Neural progenitor cell (in vitro differentiated cells): ENCODE measurements at regions not wholly inside any gene's neighbourhood (a gene's known extent, or its start where the extent isn't known, plus 50 kb on each side); places are given as distances from the start of the nearest gene placed in this dataset.

Experiments
- DNase-seq: peaks from one replicate; pipeline ENCODE4 v3.0.0-alpha.2; 2016; ENCODE audit warnings: low spot score
- H2AFZ ChIP-seq: fragments of 200-600 bp; sonication (generic); replicated peaks from 2 replicates; pipeline ENCODE4 v1.6.1; 2016; ENCODE audit warnings: antibody characterized with exemption
- H3F3A ChIP-seq: fragments of 200-600 bp; sonication (generic); 2 replicates; pipeline ENCODE4 v1.6.1; 2016; ENCODE audit warnings: antibody characterized with exemption, low read depth
- H3K27ac ChIP-seq: fragments of 200-600 bp; sonication (generic); 2 replicates; pipeline ENCODE4 v1.5.1; 2016; ENCODE audit warnings: mild to moderate bottlenecking
- H3K27me3 ChIP-seq: fragments of 200-600 bp; sonication (generic); 2 replicates; pipeline ENCODE4 v1.6.1; 2016; ENCODE audit warnings: mild to moderate bottlenecking, moderate library complexity
- H3K36me3 ChIP-seq: fragments of 200-600 bp; sonication (generic); 2 replicates; pipeline ENCODE4 v1.5.1; 2016
- H3K4me1 ChIP-seq: fragments of 200-600 bp; sonication (generic); 2 replicates; pipeline ENCODE4 v1.6.1; 2016; ENCODE audit warnings: mixed run types
- H3K4me2 ChIP-seq: fragments of 200-600 bp; sonication (generic); 2 replicates; pipeline ENCODE4 v1.6.1; 2016
- H3K4me3 ChIP-seq: fragments of 200-600 bp; sonication (generic); 2 replicates; pipeline ENCODE4 v1.5.1; 2016
- H3K79me2 ChIP-seq: fragments of 200-600 bp; sonication (generic); 2 replicates; pipeline ENCODE4 v1.6.1; 2016; ENCODE audit warnings: low read depth
- H3K9ac ChIP-seq: fragments of 200-600 bp; sonication (generic); 2 replicates; pipeline ENCODE4 v1.6.1; 2016
- H3K9me3 ChIP-seq: fragments of 200-600 bp; sonication (generic); 2 replicates; pipeline ENCODE4 v1.5.1; 2016; ENCODE audit warnings: low read depth
- H4K20me1 ChIP-seq: fragments of 200-600 bp; sonication (generic); 2 replicates; pipeline ENCODE4 v1.6.1; 2016; ENCODE audit warnings: low read depth
- H3K27ac Mint-ChIP-seq: 3 replicates; pipeline ENCODE4 v1.8.0; 2021; ENCODE audit warnings: mixed read lengths
- H3K27me3 Mint-ChIP-seq: 2 replicates; pipeline ENCODE4 v1.8.0; 2022; ENCODE audit warnings: low read depth, mild to moderate bottlenecking, inconsistent platforms, moderate library complexity, mixed read lengths; ENCODE audit not compliant: insufficient read depth
- H3K36me3 Mint-ChIP-seq: 3 replicates; pipeline ENCODE4 v1.8.0; 2021; ENCODE audit warnings: mixed read lengths
- H3K4me1 Mint-ChIP-seq: 3 replicates; pipeline ENCODE4 v1.8.0; 2021; ENCODE audit warnings: mixed read lengths
- H3K4me3 Mint-ChIP-seq: 3 replicates; pipeline ENCODE4 v1.8.0; 2021; ENCODE audit warnings: mild to moderate bottlenecking, moderate library complexity, mixed read lengths
- H3K9me3 Mint-ChIP-seq: 3 replicates; pipeline ENCODE4 v1.8.0; 2020; ENCODE audit warnings: mixed read lengths
- EZH2 ChIP-seq: fragments of 200-600 bp; sonication (generic); IDR thresholded peaks from 2 replicates; pipeline ENCODE4 v1.6.1; 2017; ENCODE audit warnings: antibody characterized with exemption, mild to moderate bottlenecking, moderate library complexity
- EZH2phosphoT487 ChIP-seq: fragments of 200-600 bp; sonication (generic); IDR thresholded peaks from 2 replicates; pipeline ENCODE4 v1.6.1; 2017; ENCODE audit warnings: antibody characterized with exemption
- TF ChIP-seq, protein P1 (sequence below): fragments of 200-600 bp; sonication (generic); IDR thresholded peaks from 2 replicates; pipeline ENCODE4 v1.5.1; 2017; ENCODE audit warnings: antibody characterized with exemption, mild to moderate bottlenecking

- TF ChIP-seq, protein P1, sequence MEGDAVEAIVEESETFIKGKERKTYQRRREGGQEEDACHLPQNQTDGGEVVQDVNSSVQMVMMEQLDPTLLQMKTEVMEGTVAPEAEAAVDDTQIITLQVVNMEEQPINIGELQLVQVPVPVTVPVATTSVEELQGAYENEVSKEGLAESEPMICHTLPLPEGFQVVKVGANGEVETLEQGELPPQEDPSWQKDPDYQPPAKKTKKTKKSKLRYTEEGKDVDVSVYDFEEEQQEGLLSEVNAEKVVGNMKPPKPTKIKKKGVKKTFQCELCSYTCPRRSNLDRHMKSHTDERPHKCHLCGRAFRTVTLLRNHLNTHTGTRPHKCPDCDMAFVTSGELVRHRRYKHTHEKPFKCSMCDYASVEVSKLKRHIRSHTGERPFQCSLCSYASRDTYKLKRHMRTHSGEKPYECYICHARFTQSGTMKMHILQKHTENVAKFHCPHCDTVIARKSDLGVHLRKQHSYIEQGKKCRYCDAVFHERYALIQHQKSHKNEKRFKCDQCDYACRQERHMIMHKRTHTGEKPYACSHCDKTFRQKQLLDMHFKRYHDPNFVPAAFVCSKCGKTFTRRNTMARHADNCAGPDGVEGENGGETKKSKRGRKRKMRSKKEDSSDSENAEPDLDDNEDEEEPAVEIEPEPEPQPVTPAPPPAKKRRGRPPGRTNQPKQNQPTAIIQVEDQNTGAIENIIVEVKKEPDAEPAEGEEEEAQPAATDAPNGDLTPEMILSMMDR = no peak
- TF ChIP-seq EZH2phosphoT487 (no peak), EZH2 (no peak)
- H3K4me1 Mint-ChIP-seq = peaks cover 15% of the 10 kb centered on the region
- no peaks in the 10 kb centered on the region for H3F3A ChIP-seq
- H3K79me2 ChIP-seq = no peaks in the 10 kb centered on the region
- H2AFZ ChIP-seq = no peak overlapping the region
- no peaks in the 10 kb centered on the region for H3K36me3 Mint-ChIP-seq
- peaks cover 24% of the 10 kb centered on the region for H3K9me3 Mint-ChIP-seq
- H3K9me3 ChIP-seq = no peaks in the 10 kb centered on the region
- H3K27ac ChIP-seq = no peak overlapping the region
- no peak overlapping the region for H3K9ac ChIP-seq
- peaks cover 2% of the 10 kb centered on the region for H3K27me3 Mint-ChIP-seq
- H3K4me1 ChIP-seq = peaks cover 3% of the 10 kb centered on the region
- H4K20me1 ChIP-seq = no peaks in the 10 kb centered on the region
- no peaks in the 10 kb centered on the region for H3K27me3 ChIP-seq
- no peak overlapping the region for H3K4me3 Mint-ChIP-seq
- H3K4me2 ChIP-seq = no peak overlapping the region
- H3K27ac Mint-ChIP-seq = no peak overlapping the region
- no peak for DNase-seq
- H3K4me3 ChIP-seq = no peak overlapping the region
- no peaks in the 10 kb centered on the region for H3K36me3 ChIP-seq
Measured at GRCh38 chr2:150379166-150379565, 108.3 kb downstream of the RND3 start.

- H3K9ac ChIP-seq = no peak overlapping the region
- no peaks in the 10 kb centered on the region for H4K20me1 ChIP-seq
- H3K27me3 ChIP-seq = no peaks in the 10 kb centered on the region
- DNase-seq = no peak
- H3K27me3 Mint-ChIP-seq = peaks cover 2% of the 10 kb centered on the region
- H3K36me3 Mint-ChIP-seq = no peaks in the 10 kb centered on the region
- no peak overlapping the region for H3K27ac ChIP-seq
- H3K9me3 Mint-ChIP-seq = peaks cover 24% of the 10 kb centered on the region
- H3K79me2 ChIP-seq = no peaks in the 10 kb centered on the region
- H3K4me1 ChIP-seq = peaks cover 3% of the 10 kb centered on the region
- H3K4me2 ChIP-seq = no peak overlapping the region
- no peak overlapping the region for H2AFZ ChIP-seq
- no peaks in the 10 kb centered on the region for H3K36me3 ChIP-seq
- no peak overlapping the region for H3K4me3 Mint-ChIP-seq
- H3K27ac Mint-ChIP-seq = no peak overlapping the region
- no peaks in the 10 kb centered on the region for H3K9me3 ChIP-seq
- no peak overlapping the region for H3K4me3 ChIP-seq
- TF ChIP-seq EZH2 (no peak), EZH2phosphoT487 (no peak)
- TF ChIP-seq, protein P1 = no peak
- no peaks in the 10 kb centered on the region for H3F3A ChIP-seq
- H3K4me1 Mint-ChIP-seq = peaks cover 15% of the 10 kb centered on the region
Measured at GRCh38 chr2:150378686-150379085, 108.8 kb downstream of the RND3 start.

GRCh38 chr2:150376553-150377335 lies 110.7 kb downstream of the RND3 start:
- no peak overlapping the region for H3K27ac ChIP-seq
- no peaks in the 10 kb centered on the region for H3K79me2 ChIP-seq
- Mint-ChIP-seq H3K27me3 (no peaks in the 10 kb centered on the region), H3K4me3 (no peak overlapping the region), H3K4me1 (peaks cover 15% of the 10 kb centered on the region), H3K36me3 (no peaks in the 10 kb centered on the region), H3K27ac (peak overlapping the region; percentile 57), H3K9me3 (peaks cover 16% of the 10 kb centered on the region)
- no peaks in the 10 kb centered on the region for H4K20me1 ChIP-seq
- no peak overlapping the region for H3K4me2 ChIP-seq
- peaks cover 6% of the 10 kb centered on the region for H3K9me3 ChIP-seq
- H3K36me3 ChIP-seq = no peaks in the 10 kb centered on the region
- no peak overlapping the region for H3K9ac ChIP-seq
- no peak overlapping the region for H3K4me3 ChIP-seq
- H3F3A ChIP-seq = no peaks in the 10 kb centered on the region
- H2AFZ ChIP-seq = no peak overlapping the region
- peak; percentile 7 for DNase-seq
- no peaks in the 10 kb centered on the region for H3K27me3 ChIP-seq
- H3K4me1 ChIP-seq = peaks cover 3% of the 10 kb centered on the region
- TF ChIP-seq EZH2phosphoT487 (no peak), EZH2 (no peak)
- TF ChIP-seq, protein P1 = no peak
